HFFc6 (cell line): ENCODE measurements at regions not wholly inside any gene's neighbourhood (a gene's known extent, or its start where the extent isn't known, plus 50 kb on each side); places are given as distances from the start of the nearest gene placed in this dataset.

Experiments used
- DNase-seq: peaks from one replicate; pipeline ENCODE4 v3.0.0-alpha.2; 2018
- H3K27ac Mint-ChIP-seq: 2 replicates; pipeline ENCODE4 v1.8.0; 2020; ENCODE audit warnings: mild to moderate bottlenecking, mixed read lengths
- H3K27me3 Mint-ChIP-seq: 2 replicates; pipeline ENCODE4 v1.8.0; 2021; ENCODE audit warnings: mild to moderate bottlenecking, moderate library complexity, mixed read lengths; ENCODE audit not compliant: insufficient read depth
- H3K36me3 Mint-ChIP-seq: 2 replicates; pipeline ENCODE4 v1.8.0; 2021; ENCODE audit warnings: low read depth, mixed read lengths
- H3K4me1 Mint-ChIP-seq: 2 replicates; pipeline ENCODE4 v1.8.0; 2020; ENCODE audit warnings: low read depth, mixed read lengths
- H3K4me3 Mint-ChIP-seq: 2 replicates; pipeline ENCODE4 v1.8.0; 2020; ENCODE audit warnings: mild to moderate bottlenecking, moderate library complexity, mixed read lengths
- H3K9me3 Mint-ChIP-seq: 2 replicates; pipeline ENCODE4 v1.8.0; 2020; ENCODE audit warnings: mild to moderate bottlenecking, mixed read lengths
- TF ChIP-seq, protein P1 (sequence below): fragments of 200-600 bp; sonication (generic); IDR thresholded peaks from 2 replicates; pipeline ENCODE4 v1.5.0; 2021; ENCODE audit warnings: antibody characterized with exemption, mild to moderate bottlenecking

- no peaks in the 10 kb centered on the region for H3K9me3 Mint-ChIP-seq
- TF ChIP-seq, protein P1, sequence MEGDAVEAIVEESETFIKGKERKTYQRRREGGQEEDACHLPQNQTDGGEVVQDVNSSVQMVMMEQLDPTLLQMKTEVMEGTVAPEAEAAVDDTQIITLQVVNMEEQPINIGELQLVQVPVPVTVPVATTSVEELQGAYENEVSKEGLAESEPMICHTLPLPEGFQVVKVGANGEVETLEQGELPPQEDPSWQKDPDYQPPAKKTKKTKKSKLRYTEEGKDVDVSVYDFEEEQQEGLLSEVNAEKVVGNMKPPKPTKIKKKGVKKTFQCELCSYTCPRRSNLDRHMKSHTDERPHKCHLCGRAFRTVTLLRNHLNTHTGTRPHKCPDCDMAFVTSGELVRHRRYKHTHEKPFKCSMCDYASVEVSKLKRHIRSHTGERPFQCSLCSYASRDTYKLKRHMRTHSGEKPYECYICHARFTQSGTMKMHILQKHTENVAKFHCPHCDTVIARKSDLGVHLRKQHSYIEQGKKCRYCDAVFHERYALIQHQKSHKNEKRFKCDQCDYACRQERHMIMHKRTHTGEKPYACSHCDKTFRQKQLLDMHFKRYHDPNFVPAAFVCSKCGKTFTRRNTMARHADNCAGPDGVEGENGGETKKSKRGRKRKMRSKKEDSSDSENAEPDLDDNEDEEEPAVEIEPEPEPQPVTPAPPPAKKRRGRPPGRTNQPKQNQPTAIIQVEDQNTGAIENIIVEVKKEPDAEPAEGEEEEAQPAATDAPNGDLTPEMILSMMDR = no peak
Measured at GRCh38 chr6:41475737-41476357, 70.3 kb upstream of the FOXP4 start.

GRCh38 chr6:41476401-41476800 lies 69.8 kb upstream of the FOXP4 start:
- no peak for DNase-seq
- no peaks in the 10 kb centered on the region for H3K9me3 Mint-ChIP-seq
- TF ChIP-seq, protein P1 = no peak
- no peak overlapping the region for H3K27ac Mint-ChIP-seq
- peaks cover 35% of the 10 kb centered on the region for H3K27me3 Mint-ChIP-seq
- H3K4me3 Mint-ChIP-seq = no peak overlapping the region
- no peaks in the 10 kb centered on the region for H3K36me3 Mint-ChIP-seq
- no peaks in the 10 kb centered on the region for H3K4me1 Mint-ChIP-seq

More at GRCh38 chr6:41475737-41476357, 70.3 kb upstream of the FOXP4 start:
- Mint-ChIP-seq H3K36me3 (no peaks in the 10 kb centered on the region), H3K27me3 (peaks cover 31% of the 10 kb centered on the region), H3K4me1 (no peaks in the 10 kb centered on the region), H3K27ac (no peak overlapping the region), H3K4me3 (no peak overlapping the region)
- no peak for DNase-seq

DNA sequence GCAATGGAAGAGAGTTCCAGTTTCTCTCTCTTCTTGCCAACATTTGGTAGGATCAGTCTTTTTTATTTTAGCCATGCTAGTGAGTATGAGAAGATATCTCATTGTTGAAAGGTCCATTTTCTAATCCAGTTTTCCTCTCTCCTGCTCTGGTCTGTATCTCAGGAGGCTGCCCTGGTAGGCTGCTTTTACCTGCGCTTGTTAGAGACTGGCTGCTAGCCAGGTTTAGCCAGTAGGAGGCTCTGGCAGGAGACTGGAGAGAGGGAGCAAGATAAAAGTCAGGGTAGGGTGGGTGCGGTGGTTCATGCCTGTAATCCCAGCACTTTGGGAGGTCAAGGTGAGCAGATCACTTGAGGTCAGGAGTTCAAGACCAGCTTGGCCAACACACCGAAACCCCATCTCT lies 68.6 kb upstream of the FOXP4 start:
- no peak overlapping the region for H3K4me3 Mint-ChIP-seq
- TF ChIP-seq, protein P1 = no peak
- no peaks in the 10 kb centered on the region for H3K9me3 Mint-ChIP-seq
- no peak overlapping the region for H3K27ac Mint-ChIP-seq
- H3K4me1 Mint-ChIP-seq = no peaks in the 10 kb centered on the region
- H3K36me3 Mint-ChIP-seq = no peaks in the 10 kb centered on the region
- DNase-seq = no peak
- H3K27me3 Mint-ChIP-seq = peaks cover 36% of the 10 kb centered on the region

GRCh38 chr6:41483943-41484342 lies 62.2 kb upstream of the FOXP4 start:
- H3K27me3 Mint-ChIP-seq = peaks cover 17% of the 10 kb centered on the region
- TF ChIP-seq, protein P1 = no peak
- H3K27ac Mint-ChIP-seq = no peak overlapping the region
- no peak overlapping the region for H3K4me3 Mint-ChIP-seq
- H3K36me3 Mint-ChIP-seq = no peaks in the 10 kb centered on the region
- no peaks in the 10 kb centered on the region for H3K9me3 Mint-ChIP-seq
- DNase-seq = no peak
- H3K4me1 Mint-ChIP-seq = peaks cover 7% of the 10 kb centered on the region

DNA sequence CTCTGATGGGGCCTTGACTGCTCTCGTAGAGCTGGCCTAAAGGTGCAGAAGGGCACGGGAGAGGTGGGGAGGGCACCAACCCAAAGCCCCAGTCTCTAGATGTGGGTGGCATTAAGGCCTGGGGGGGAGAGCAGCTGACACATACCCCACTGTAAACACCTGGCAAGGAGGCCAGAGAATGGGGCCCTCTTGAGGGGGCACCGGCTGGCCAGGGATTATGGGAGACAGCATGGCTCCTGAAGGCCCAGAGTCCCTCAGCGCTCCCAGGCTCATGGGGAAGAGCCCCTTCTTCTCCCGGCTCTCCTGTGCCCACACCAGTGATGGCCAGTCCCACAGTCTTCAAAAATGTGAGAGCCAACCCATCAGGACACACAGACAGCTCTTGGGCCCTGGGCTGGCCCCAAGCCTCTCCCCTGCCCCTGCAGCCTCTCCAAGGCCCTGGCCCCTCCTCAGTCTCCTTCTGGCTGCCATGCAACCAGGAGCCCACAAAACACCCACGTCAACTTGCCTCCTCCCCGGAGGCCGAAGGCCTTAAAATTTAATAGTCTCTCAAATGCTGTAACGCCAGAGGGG lies 58.2 kb upstream of the FOXP4 start:
- Mint-ChIP-seq H3K27me3 (peaks cover 24% of the 10 kb centered on the region), H3K36me3 (no peaks in the 10 kb centered on the region), H3K4me3 (no peak overlapping the region), H3K9me3 (no peaks in the 10 kb centered on the region), H3K27ac (no peak overlapping the region), H3K4me1 (peaks cover 14% of the 10 kb centered on the region)
- no peak for DNase-seq
- TF ChIP-seq, protein P1 = no peak
